GM12878 (cell line): ENCODE measurements at regions not wholly inside any gene's neighbourhood (a gene's known extent, or its start where the extent isn't known, plus 50 kb on each side); places are given as distances from the start of the nearest gene placed in this dataset.

Source experiments
- CBX5 ChIP-seq: sonication (generic); IDR thresholded peaks from 2 replicates; pipeline ENCODE4 v1.6.1; 2016; ENCODE audit warnings: low read depth, moderate library complexity, mild to moderate bottlenecking, inconsistent platforms
- MEF2A ChIP-seq: IDR thresholded peaks from 2 replicates; pipeline ENCODE4 v1.6.1; 2011; ENCODE audit warnings: low read depth, mild to moderate bottlenecking, low read length, moderate library complexity; ENCODE audit not compliant: insufficient read depth
- MTA3 ChIP-seq: IDR thresholded peaks from 2 replicates; pipeline ENCODE4 v1.6.1; 2012; ENCODE audit warnings: low read length, inconsistent platforms, borderline replicate concordance
- NFYB ChIP-seq: IDR thresholded peaks from 2 replicates; pipeline ENCODE4 v1.6.1; 2011; ENCODE audit warnings: low read depth, mild to moderate bottlenecking, low read length, improper control_type of control experiment, moderate library complexity; ENCODE audit not compliant: insufficient read depth
- SREBF2 ChIP-seq: IDR thresholded peaks from 2 replicates; pipeline ENCODE4 v1.6.1; 2012; ENCODE audit warnings: mild to moderate bottlenecking, low read length
- TF ChIP-seq, protein P1 (sequence below): IDR thresholded peaks from 2 replicates; pipeline ENCODE4 v1.6.1; 2011; ENCODE audit warnings: low read depth, low read length, improper control_type of control experiment, borderline replicate concordance
- TF ChIP-seq, protein P2 (sequence below): IDR thresholded peaks from 2 replicates; pipeline ENCODE4 v1.6.1; 2012; ENCODE audit warnings: low read depth, low read length, improper control_type of control experiment
- TF ChIP-seq, protein P3 (sequence below): fragments of 450-650 bp; formaldehyde crosslinking; IDR thresholded peaks from 2 replicates; pipeline ENCODE4 v1.4.0; 2020; ENCODE audit warnings: mild to moderate bottlenecking, moderate library complexity
- TF ChIP-seq, protein P4 (sequence below): fragments of 450-650 bp; IDR thresholded peaks from 2 replicates; pipeline ENCODE4 v1.6.1; 2017; ENCODE audit warnings: mild to moderate bottlenecking

DNA sequence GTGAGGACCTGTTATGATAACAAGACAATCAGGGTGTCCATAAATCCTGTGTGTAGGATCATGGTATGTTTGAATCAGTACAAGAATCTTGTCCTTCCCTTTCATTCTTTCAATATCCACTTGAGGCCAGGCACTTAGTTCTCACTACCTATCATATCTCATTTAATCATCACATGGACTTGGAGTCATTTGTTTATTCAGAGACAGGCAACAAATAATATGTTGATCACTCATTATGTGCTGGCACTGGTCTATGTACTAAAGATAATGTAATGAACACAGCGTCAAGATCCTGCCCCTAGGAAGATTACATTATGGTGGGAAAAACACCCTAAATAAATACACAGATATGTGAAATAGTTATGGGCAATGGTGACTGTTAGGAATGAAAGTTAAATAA lies 342.6 kb downstream of the LPIN1 start:
- TF ChIP-seq NFYB = no peak
- no peak for TF ChIP-seq MTA3
- TF ChIP-seq, protein P1, sequence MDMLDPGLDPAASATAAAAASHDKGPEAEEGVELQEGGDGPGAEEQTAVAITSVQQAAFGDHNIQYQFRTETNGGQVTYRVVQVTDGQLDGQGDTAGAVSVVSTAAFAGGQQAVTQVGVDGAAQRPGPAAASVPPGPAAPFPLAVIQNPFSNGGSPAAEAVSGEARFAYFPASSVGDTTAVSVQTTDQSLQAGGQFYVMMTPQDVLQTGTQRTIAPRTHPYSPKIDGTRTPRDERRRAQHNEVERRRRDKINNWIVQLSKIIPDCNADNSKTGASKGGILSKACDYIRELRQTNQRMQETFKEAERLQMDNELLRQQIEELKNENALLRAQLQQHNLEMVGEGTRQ = no peak
- TF ChIP-seq MEF2A = no peak
- TF ChIP-seq, protein P2, sequence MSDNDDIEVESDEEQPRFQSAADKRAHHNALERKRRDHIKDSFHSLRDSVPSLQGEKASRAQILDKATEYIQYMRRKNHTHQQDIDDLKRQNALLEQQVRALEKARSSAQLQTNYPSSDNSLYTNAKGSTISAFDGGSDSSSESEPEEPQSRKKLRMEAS = no peak
- TF ChIP-seq, protein P3, sequence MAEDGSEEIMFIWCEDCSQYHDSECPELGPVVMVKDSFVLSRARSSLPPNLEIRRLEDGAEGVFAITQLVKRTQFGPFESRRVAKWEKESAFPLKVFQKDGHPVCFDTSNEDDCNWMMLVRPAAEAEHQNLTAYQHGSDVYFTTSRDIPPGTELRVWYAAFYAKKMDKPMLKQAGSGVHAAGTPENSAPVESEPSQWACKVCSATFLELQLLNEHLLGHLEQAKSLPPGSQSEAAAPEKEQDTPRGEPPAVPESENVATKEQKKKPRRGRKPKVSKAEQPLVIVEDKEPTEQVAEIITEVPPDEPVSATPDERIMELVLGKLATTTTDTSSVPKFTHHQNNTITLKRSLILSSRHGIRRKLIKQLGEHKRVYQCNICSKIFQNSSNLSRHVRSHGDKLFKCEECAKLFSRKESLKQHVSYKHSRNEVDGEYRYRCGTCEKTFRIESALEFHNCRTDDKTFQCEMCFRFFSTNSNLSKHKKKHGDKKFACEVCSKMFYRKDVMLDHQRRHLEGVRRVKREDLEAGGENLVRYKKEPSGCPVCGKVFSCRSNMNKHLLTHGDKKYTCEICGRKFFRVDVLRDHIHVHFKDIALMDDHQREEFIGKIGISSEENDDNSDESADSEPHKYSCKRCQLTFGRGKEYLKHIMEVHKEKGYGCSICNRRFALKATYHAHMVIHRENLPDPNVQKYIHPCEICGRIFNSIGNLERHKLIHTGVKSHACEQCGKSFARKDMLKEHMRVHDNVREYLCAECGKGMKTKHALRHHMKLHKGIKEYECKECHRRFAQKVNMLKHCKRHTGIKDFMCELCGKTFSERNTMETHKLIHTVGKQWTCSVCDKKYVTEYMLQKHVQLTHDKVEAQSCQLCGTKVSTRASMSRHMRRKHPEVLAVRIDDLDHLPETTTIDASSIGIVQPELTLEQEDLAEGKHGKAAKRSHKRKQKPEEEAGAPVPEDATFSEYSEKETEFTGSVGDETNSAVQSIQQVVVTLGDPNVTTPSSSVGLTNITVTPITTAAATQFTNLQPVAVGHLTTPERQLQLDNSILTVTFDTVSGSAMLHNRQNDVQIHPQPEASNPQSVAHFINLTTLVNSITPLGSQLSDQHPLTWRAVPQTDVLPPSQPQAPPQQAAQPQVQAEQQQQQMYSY (CRISPR knock-in tag) = no peak
- TF ChIP-seq CBX5 = no peak
- no peak for TF ChIP-seq SREBF2
- TF ChIP-seq, protein P4, sequence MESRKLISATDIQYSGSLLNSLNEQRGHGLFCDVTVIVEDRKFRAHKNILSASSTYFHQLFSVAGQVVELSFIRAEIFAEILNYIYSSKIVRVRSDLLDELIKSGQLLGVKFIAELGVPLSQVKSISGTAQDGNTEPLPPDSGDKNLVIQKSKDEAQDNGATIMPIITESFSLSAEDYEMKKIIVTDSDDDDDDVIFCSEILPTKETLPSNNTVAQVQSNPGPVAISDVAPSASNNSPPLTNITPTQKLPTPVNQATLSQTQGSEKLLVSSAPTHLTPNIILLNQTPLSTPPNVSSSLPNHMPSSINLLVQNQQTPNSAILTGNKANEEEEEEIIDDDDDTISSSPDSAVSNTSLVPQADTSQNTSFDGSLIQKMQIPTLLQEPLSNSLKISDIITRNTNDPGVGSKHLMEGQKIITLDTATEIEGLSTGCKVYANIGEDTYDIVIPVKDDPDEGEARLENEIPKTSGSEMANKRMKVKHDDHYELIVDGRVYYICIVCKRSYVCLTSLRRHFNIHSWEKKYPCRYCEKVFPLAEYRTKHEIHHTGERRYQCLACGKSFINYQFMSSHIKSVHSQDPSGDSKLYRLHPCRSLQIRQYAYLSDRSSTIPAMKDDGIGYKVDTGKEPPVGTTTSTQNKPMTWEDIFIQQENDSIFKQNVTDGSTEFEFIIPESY = no peak
